PC-9 (cell line): ENCODE measurements at regions not wholly inside any gene's neighbourhood (a gene's known extent, or its start where the extent isn't known, plus 50 kb on each side); places are given as distances from the start of the nearest gene placed in this dataset.

ENCODE experiments used
- BruUV-seq: library from RNA; stranded (reverse); fragments of 400-500 nt; replicated peaks from 2 replicates; lab custom pipeline; 2021; lab: Mats Ljungman, UMichigan
- CTCF ChIA-PET: fragments of 300-600 bp; sonication (Branson Sonifier 250); formaldehyde crosslinking; loops from one replicate; lab custom pipeline; 2022; ENCODE audit warnings: antibody characterized with exemption; lab: Charles Lee
- POLR2A ChIA-PET: fragments of 300-600 bp; sonication (Branson Sonifier 250); formaldehyde crosslinking; loops from one replicate; lab custom pipeline; 2022; ENCODE audit warnings: antibody characterized with exemption; ENCODE audit not compliant: unreplicated experiment; lab: Charles Lee
- DNase-seq, 2 experiments: peaks; one replicate each; pipeline versions ENCODE4 v3.0.0 to v3.0.0-alpha.2; 2015 to 2022; ENCODE audit warnings: mixed read lengths in 1 of 2
- H2AFZ ChIP-seq: fragments of 200-600 bp; sonication (generic); 2 replicates; pipeline ENCODE4 v1.8.1; 2017; ENCODE audit warnings: antibody characterized with exemption
- H3F3A ChIP-seq: fragments of 200-600 bp; sonication (generic); 2 replicates; pipeline ENCODE4 v1.8.1; 2017; ENCODE audit warnings: antibody characterized with exemption, mild to moderate bottlenecking, low read depth; ENCODE audit not compliant: insufficient read depth
- H3K27ac ChIP-seq: fragments of 200-600 bp; sonication (generic); 2 replicates; pipeline ENCODE4 v1.6.1; 2016; ENCODE audit warnings: mixed run types
- H3K27me3 ChIP-seq: fragments of 200-600 bp; sonication (generic); 2 replicates; pipeline ENCODE4 v1.6.1; 2016; ENCODE audit warnings: low read depth, mixed run types; ENCODE audit not compliant: insufficient read depth
- H3K36me3 ChIP-seq: fragments of 200-600 bp; sonication (generic); 2 replicates; pipeline ENCODE4 v1.6.1; 2016; ENCODE audit warnings: low read depth, mixed run types
- H3K4me1 ChIP-seq: fragments of 200-600 bp; sonication (generic); replicated peaks from 2 replicates; pipeline ENCODE4 v1.6.1; 2016; ENCODE audit warnings: mixed run types; ENCODE audit not compliant: insufficient read depth
- H3K4me2 ChIP-seq: fragments of 200-600 bp; sonication (generic); 2 replicates; pipeline ENCODE4 v1.6.1; 2017; ENCODE audit warnings: mixed run types
- H3K4me3 ChIP-seq: fragments of 200-600 bp; sonication (generic); 2 replicates; pipeline ENCODE4 v1.6.1; 2016; ENCODE audit warnings: mixed run types
- H3K79me2 ChIP-seq: fragments of 200-600 bp; sonication (generic); 2 replicates; pipeline ENCODE4 v1.6.1; 2017; ENCODE audit warnings: low read depth, mixed run types
- H3K9me2 ChIP-seq: fragments of 200-600 bp; sonication (generic); 2 replicates; pipeline ENCODE4 v1.8.1; 2017; ENCODE audit warnings: mild to moderate bottlenecking; ENCODE audit not compliant: insufficient read depth
- H3K9me3 ChIP-seq: fragments of 200-600 bp; sonication (generic); 2 replicates; pipeline ENCODE4 v1.8.1; 2016; ENCODE audit warnings: low read depth; ENCODE audit not compliant: insufficient read depth
- H4K20me1 ChIP-seq: fragments of 200-600 bp; sonication (generic); 2 replicates; pipeline ENCODE4 v1.8.1; 2017; ENCODE audit not compliant: insufficient read depth
- EZH2 ChIP-seq: fragments of 200-600 bp; sonication (generic); IDR thresholded peaks from 2 replicates; pipeline ENCODE4 v1.8.0; 2017; ENCODE audit warnings: antibody characterized with exemption, low read depth
- intact Hi-C: fragments of 100-400 bp; cut with micrococcal nuclease; formaldehyde crosslinking; loops from one replicate; pipeline ENCODE4 v1.10.0; 2022; ENCODE audit not compliant: unreplicated experiment
- TF ChIP-seq, protein P1 (sequence below): fragments of 200-600 bp; sonication (generic); conservative IDR thresholded peaks from 2 replicates; pipeline ENCODE4 v1.6.1; 2017; ENCODE audit warnings: mixed run types, antibody characterized with exemption, mild to moderate bottlenecking, moderate library complexity

DNA sequence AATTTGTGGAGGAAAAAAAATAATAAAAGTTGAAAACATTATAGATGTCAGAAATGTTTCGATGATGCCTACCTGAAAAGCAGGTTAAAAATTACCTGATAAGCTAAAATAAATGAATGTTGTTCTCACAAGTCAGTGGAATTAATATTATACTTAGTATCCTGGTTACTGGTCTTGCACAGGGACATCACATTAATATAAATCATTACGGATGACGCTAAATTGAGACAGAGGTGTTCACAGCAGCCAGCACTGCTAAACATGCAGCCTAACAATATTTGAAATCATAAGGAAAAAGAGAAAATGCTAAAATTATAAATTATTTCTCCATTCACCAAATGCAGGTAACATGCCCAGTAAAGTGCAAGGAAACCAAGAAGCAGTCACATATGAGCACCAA, 1130.0 kb downstream of the STPG2 start:
- Histone ChIP-seq H3K4me1 (no peaks in the 10 kb centered on the region), H3F3A (no peaks in the 10 kb centered on the region), H3K27ac (no peak overlapping the region), H3K27me3 (no peaks in the 10 kb centered on the region), H3K9me2 (no peaks in the 10 kb centered on the region), H2AFZ (no peak overlapping the region), H3K79me2 (no peaks in the 10 kb centered on the region), H3K36me3 (no peaks in the 10 kb centered on the region), H3K4me3 (no peak overlapping the region), H3K4me2 (no peak overlapping the region), H3K9me3 (no peaks in the 10 kb centered on the region), H4K20me1 (no peaks in the 10 kb centered on the region)
- DNase-seq = no peak
- POLR2A ChIA-PET = no interaction called here
- CTCF ChIA-PET = no interaction called here
- BruUV-seq = no TSS peak
- no peak for TF ChIP-seq EZH2
- TF ChIP-seq, protein P1, sequence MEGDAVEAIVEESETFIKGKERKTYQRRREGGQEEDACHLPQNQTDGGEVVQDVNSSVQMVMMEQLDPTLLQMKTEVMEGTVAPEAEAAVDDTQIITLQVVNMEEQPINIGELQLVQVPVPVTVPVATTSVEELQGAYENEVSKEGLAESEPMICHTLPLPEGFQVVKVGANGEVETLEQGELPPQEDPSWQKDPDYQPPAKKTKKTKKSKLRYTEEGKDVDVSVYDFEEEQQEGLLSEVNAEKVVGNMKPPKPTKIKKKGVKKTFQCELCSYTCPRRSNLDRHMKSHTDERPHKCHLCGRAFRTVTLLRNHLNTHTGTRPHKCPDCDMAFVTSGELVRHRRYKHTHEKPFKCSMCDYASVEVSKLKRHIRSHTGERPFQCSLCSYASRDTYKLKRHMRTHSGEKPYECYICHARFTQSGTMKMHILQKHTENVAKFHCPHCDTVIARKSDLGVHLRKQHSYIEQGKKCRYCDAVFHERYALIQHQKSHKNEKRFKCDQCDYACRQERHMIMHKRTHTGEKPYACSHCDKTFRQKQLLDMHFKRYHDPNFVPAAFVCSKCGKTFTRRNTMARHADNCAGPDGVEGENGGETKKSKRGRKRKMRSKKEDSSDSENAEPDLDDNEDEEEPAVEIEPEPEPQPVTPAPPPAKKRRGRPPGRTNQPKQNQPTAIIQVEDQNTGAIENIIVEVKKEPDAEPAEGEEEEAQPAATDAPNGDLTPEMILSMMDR = no peak
- intact Hi-C loops = no loop called here

DNA sequence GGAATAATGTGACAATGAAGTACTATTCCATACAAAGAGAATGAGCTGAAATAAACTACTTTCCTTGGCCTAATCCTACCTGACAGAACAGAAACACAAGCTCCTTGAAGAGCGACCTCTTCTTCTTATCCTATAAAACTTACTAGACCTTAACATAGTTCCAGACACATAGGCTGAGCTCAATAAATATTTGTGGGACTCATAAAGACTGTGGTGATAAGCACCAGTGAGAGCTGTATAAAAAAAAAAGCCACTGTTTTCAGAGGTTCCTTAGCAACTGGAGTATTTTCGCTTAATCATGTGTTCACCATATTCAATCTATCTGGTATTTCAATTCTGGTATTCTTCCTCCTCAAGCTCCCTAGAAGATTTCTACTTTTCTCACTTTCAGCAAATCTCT, 1129.6 kb downstream of the STPG2 start:
- Histone ChIP-seq H3F3A (no peaks in the 10 kb centered on the region), H4K20me1 (no peaks in the 10 kb centered on the region), H3K9me3 (no peaks in the 10 kb centered on the region), H3K9me2 (no peaks in the 10 kb centered on the region), H2AFZ (no peak overlapping the region), H3K4me3 (no peak overlapping the region), H3K36me3 (no peaks in the 10 kb centered on the region), H3K4me1 (no peaks in the 10 kb centered on the region), H3K27ac (no peak overlapping the region), H3K79me2 (no peaks in the 10 kb centered on the region), H3K4me2 (no peak overlapping the region), H3K27me3 (no peaks in the 10 kb centered on the region)
- DNase-seq = no peak
- ChIA-PET POLR2A (no interaction called here), CTCF (no interaction called here)
- intact Hi-C loops = no loop called here
- no TSS peak for BruUV-seq
- TF ChIP-seq EZH2 = no peak
- TF ChIP-seq, protein P1 = no peak

DNA sequence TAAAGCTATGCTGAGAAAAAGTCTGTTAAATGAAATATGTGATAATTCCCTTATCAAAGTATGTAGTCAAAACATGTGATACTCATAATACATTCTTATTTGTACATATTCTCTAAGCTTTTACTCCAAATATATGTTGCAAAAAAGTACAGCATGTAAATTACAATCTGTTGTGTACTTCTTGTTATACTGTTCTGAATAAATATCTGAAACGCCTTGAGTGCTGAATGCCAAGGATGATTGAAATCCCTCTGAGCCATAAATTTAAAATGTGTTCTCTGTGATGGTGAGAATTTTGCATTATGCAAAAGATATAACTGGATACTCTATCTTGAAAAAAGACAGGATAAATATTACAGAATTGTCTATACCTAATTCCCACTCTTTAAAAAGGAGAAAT, 1128.0 kb downstream of the STPG2 start:
- Histone ChIP-seq H4K20me1 (no peaks in the 10 kb centered on the region), H3K4me1 (no peaks in the 10 kb centered on the region), H3K27ac (no peak overlapping the region), H3K27me3 (no peaks in the 10 kb centered on the region), H3K79me2 (no peaks in the 10 kb centered on the region), H3K9me3 (no peaks in the 10 kb centered on the region), H3K36me3 (no peaks in the 10 kb centered on the region), H3K4me3 (no peak overlapping the region), H3F3A (no peaks in the 10 kb centered on the region), H2AFZ (no peak overlapping the region), H3K4me2 (no peak overlapping the region), H3K9me2 (no peaks in the 10 kb centered on the region)
- ChIA-PET POLR2A (no interaction called here), CTCF (no interaction called here)
- TF ChIP-seq, protein P1 = no peak
- no peak for TF ChIP-seq EZH2
- no peak for DNase-seq
- intact Hi-C loops = no loop called here
- no TSS peak for BruUV-seq
